ENCODE measurements at regions not wholly inside any gene's neighbourhood (a gene's known extent, or its start where the extent isn't known, plus 50 kb on each side); places are given as distances from the start of the nearest gene placed in this dataset.

DNA sequence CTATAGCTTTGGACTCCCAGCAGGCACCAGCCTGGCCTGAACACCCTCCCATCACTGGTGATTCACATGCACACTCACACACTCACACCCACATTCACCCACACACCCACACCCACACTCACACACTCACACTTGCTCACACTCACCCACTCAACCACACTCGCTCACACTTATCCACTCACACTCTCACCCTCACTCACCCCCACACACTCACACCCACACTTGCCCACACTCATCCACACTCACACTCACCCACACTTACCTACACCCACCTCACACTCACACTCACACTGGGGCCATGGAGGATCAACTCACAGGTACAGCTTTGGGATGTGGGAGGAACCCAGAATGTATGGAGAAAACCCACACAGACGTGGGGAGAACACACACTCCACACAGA lies 548.2 kb upstream of the FAT1 start:
- TF ChIP-seq FOXM1 (IDR thresholded peaks at IDR 0.05; ENCODE audit: borderline replicate concordance) (no peak), LEF1 (IDR thresholded peaks at IDR 0.05; ENCODE audit: borderline replicate concordance) (no peak), ZNF384 (IDR thresholded peaks at IDR 0.05) (no peak), FOXK2 (IDR thresholded peaks at IDR 0.05) (no peak)
